Right lobe of liver (tissue), 6 donors: ENCODE measurements at regions not wholly inside any gene's neighbourhood (a gene's known extent, or its start where the extent isn't known, plus 50 kb on each side); places are given as distances from the start of the nearest gene placed in this dataset.

Experiments used
- ATAC-seq, 4 donors: fragments of 200-7000 bp; cut with Tn5 transposase; one replicate each; pipeline ENCODE4 v1.9.1; 2020; ENCODE audit warnings: mild to moderate bottlenecking in 4 of 4, moderate library complexity in 4 of 4
- DNase-seq, 3 donors: peaks; one replicate each; pipeline ENCODE4 v3.0.0-alpha.2; 2020
- H3K27ac ChIP-seq, 3 donors: fragments of 200-600 bp; one replicate each; pipeline ENCODE4 v1.8.0; 2022
- H3K27me3 ChIP-seq, 2 donors: fragments of 200-600 bp; one replicate each; pipeline ENCODE4 v1.8.0; 2022
- H3K36me3 ChIP-seq, 4 donors: fragments of 200-600 bp; sonication (generic) in 1 of 4; one replicate each; pipeline versions ENCODE4 v1.5.1 to v1.8.0; 2017 to 2022; ENCODE audit warnings: control low read depth in 1 of 4
- H3K4me1 ChIP-seq, 4 donors: fragments of 200-600 bp; sonication (generic) in 1 of 4; one replicate each; pipeline versions ENCODE4 v1.5.1 to v1.8.0; 2017 to 2022; ENCODE audit warnings: control low read depth in 1 of 4
- H3K4me3 ChIP-seq, 3 donors: fragments of 200-600 bp; one replicate each; pipeline ENCODE4 v1.8.0; 2022
- H3K9me3 ChIP-seq, 4 donors: fragments of 200-600 bp; sonication (generic) in 1 of 4; one replicate each; pipeline versions ENCODE4 v1.5.1 to v1.8.0; 2017 to 2022; ENCODE audit warnings: control low read depth in 1 of 4
- POLR2A ChIP-seq: fragments of 450-650 bp; IDR thresholded peaks from one replicate; pipeline ENCODE4 v1.6.1; 2017; ENCODE audit warnings: antibody characterized with exemption, mild to moderate bottlenecking
- WGBS: methylation state at CpG from one replicate; pipeline ENCODE4 v1.1.6; 2018; ENCODE audit warnings: low coverage, low lambda C conversion rate; ENCODE audit not compliant: insufficient coverage; ENCODE audit errors: missing lambda C conversion rate; 5-methylcytosine and 5-hydroxymethylcytosine counted together
- intact Hi-C, 2 donors: fragments of 100-400 bp; cut with DNase I; formaldehyde crosslinking; loops; one replicate each; pipeline versions ENCODE4 v1.11.2 to v1.14.1; 2022
- TF ChIP-seq, protein P1 (sequence below), 4 donors: fragments of 200-600 bp in 3 of 4; fragments of 450-650 bp in 1 of 4; IDR thresholded peaks; one replicate each; pipeline versions ENCODE4 v1.5.1 to v1.8.0; 2016 to 2022; ENCODE audit warnings: antibody characterized with exemption in 4 of 4, mild to moderate bottlenecking in 2 of 4
- donor health status: DM: no; HTN: yes; CAD: no.
- donor health status: DM: no; HTN: no; CAD: no.
- donor health status: DM: no; HTN: no; CAD: no.
- donor health status: DM: no; HTN: yes; CAD: no.
- donor health status: DM: no; HTN: yes; CAD: no.

GRCh38 chr1:221487781-221488524, 253.9 kb downstream of the DUSP10 start:
- Histone ChIP-seq H3K27ac (no peak overlapping the region), H3K9me3 (no peaks in the 10 kb centered on the region), H3K27me3 (no peaks in the 10 kb centered on the region), H3K4me3 (no peak overlapping the region), H3K4me1 (no peaks in the 10 kb centered on the region), H3K36me3 (no peaks in the 10 kb centered on the region)
- no peak for DNase-seq
- TF ChIP-seq, protein P1, sequence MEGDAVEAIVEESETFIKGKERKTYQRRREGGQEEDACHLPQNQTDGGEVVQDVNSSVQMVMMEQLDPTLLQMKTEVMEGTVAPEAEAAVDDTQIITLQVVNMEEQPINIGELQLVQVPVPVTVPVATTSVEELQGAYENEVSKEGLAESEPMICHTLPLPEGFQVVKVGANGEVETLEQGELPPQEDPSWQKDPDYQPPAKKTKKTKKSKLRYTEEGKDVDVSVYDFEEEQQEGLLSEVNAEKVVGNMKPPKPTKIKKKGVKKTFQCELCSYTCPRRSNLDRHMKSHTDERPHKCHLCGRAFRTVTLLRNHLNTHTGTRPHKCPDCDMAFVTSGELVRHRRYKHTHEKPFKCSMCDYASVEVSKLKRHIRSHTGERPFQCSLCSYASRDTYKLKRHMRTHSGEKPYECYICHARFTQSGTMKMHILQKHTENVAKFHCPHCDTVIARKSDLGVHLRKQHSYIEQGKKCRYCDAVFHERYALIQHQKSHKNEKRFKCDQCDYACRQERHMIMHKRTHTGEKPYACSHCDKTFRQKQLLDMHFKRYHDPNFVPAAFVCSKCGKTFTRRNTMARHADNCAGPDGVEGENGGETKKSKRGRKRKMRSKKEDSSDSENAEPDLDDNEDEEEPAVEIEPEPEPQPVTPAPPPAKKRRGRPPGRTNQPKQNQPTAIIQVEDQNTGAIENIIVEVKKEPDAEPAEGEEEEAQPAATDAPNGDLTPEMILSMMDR (IDR thresholded peaks at IDR 0.05): no peak
- no peak for TF ChIP-seq POLR2A
- intact Hi-C loops: no loop called here
- peak in 1 of 4 donors; percentile 43 for ATAC-seq
- WGBS: 66% methylated on average over 8 of the region's 8 CpGs

GRCh38 chr1:221488550-221488949, 253.3 kb downstream of the DUSP10 start:
- no peak overlapping the region for H3K4me3 ChIP-seq
- no peak for ATAC-seq
- H3K9me3 ChIP-seq: no peaks in the 10 kb centered on the region
- no peaks in the 10 kb centered on the region for H3K36me3 ChIP-seq
- H3K4me1 ChIP-seq: no peaks in the 10 kb centered on the region
- TF ChIP-seq, protein P1 (IDR thresholded peaks at IDR 0.05): no peak
- TF ChIP-seq POLR2A: no peak
- intact Hi-C loops: no loop called here
- DNase-seq: no peak
- H3K27ac ChIP-seq: no peak overlapping the region
- 60% methylated on average over 1 of the region's 1 CpG for WGBS
- H3K27me3 ChIP-seq: no peaks in the 10 kb centered on the region

DNA sequence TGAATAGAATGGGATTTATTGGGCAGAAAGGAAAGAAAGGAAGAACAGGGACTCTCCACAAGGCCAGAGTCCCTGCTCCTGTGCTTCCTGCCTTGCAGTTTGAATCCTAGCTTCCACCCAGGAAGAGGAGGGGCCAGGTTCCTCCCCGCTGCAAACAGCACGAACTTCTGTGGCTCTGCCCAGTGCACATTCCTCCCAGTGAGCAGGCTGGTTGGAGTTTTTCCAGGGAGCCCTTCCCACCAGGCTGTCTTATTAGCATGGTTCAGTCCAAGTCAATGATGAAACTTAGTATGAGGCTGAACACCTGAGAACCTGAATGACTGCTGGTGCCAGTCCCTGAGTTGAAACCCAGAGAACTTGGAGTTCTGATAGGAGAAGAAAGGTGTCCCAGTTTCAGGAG, 247.2 kb downstream of the DUSP10 start:
- Histone ChIP-seq H3K9me3 (no peaks in the 10 kb centered on the region), H3K36me3 (no peaks in the 10 kb centered on the region), H3K4me1 (no peaks in the 10 kb centered on the region), H3K27ac (no peak overlapping the region), H3K27me3 (no peaks in the 10 kb centered on the region), H3K4me3 (no peak overlapping the region)
- ATAC-seq (peak in 1 of 4 donors; percentile 21), DNase-seq (no peak)
- intact Hi-C loops: no loop called here
- no peak for TF ChIP-seq POLR2A
- TF ChIP-seq, protein P1 (IDR thresholded peaks at IDR 0.05): no peak
- WGBS: 48% methylated on average over 2 of the region's 2 CpGs

- ATAC-seq (no peak), DNase-seq (no peak)
- no peak for TF ChIP-seq POLR2A
- TF ChIP-seq, protein P1 (IDR thresholded peaks at IDR 0.05): no peak
- no peaks in the 10 kb centered on the region for H3K36me3 ChIP-seq
- 45% methylated on average over 3 of the region's 3 CpGs for WGBS
- no peak overlapping the region for H3K4me3 ChIP-seq
- no peak overlapping the region for H3K27ac ChIP-seq
- H3K9me3 ChIP-seq: no peaks in the 10 kb centered on the region
- H3K27me3 ChIP-seq: no peaks in the 10 kb centered on the region
- intact Hi-C loops: no loop called here
- H3K4me1 ChIP-seq: no peaks in the 10 kb centered on the region
Measured at GRCh38 chr1:221497046-221497445, 244.8 kb downstream of the DUSP10 start.
